HEK293 (cell line): ENCODE measurements at regions not wholly inside any gene's neighbourhood (a gene's known extent, or its start where the extent isn't known, plus 50 kb on each side); places are given as distances from the start of the nearest gene placed in this dataset.
"Not testable (repeated sequence)": the region's sequence is repeated elsewhere in the genome, so short reads cannot be mapped to it uniquely, and the experiment has no call there.

Source experiments
- CTCF ChIA-PET: fragments of 350-600 bp; formaldehyde crosslinking; extraction: SDS; loops from one replicate; lab custom pipeline; 2021; ENCODE audit warnings: antibody characterized with exemption; lab: Yijun Ruan, JAX
- POLR2A ChIA-PET: fragments of 300-600 bp; formaldehyde crosslinking; extraction: SDS; loops from one replicate; lab custom pipeline; 2020; ENCODE audit warnings: antibody characterized with exemption, inconsistent platforms; lab: Yijun Ruan, JAX
- H3K27ac ChIP-seq: fragments of 200-500 bp; sonication (Bioruptor generic); 2 replicates; pipeline ENCODE4 v1.5.1; 2014; ENCODE audit warnings: low read depth, low read length, control low read depth, inconsistent platforms; ENCODE audit errors: extremely low read depth
- H3K36me3 ChIP-seq, 2 experiments: fragments of 200-500 bp in 1 of 2; sonication (Bioruptor generic) in 1 of 2; 1 replicate in 1 of 2; 2 replicates in 1 of 2; pipeline ENCODE4 v1.5.1; 2014 to 2017; ENCODE audit warnings: inconsistent platforms in 2 of 2, low read length in 2 of 2; ENCODE audit not compliant: control insufficient read depth in 2 of 2, insufficient read depth in 1 of 2
- H3K4me1 ChIP-seq: fragments of 200-500 bp; sonication (Bioruptor generic); 2 replicates; pipeline ENCODE4 v1.5.1; 2014; ENCODE audit warnings: mild to moderate bottlenecking, low read length, inconsistent platforms; ENCODE audit not compliant: control insufficient read depth, insufficient read depth
- H3K4me3 ChIP-seq: 2 replicates; pipeline ENCODE4 v1.5.1; 2011; ENCODE audit warnings: low read depth, mild to moderate bottlenecking, control low read depth, low read length, moderate library complexity
- H3K9me3 ChIP-seq: fragments of 200-500 bp; sonication (Bioruptor generic); 2 replicates; pipeline ENCODE4 v1.5.1; 2014; ENCODE audit warnings: low read depth, low read length, inconsistent platforms; ENCODE audit not compliant: control insufficient read depth, insufficient read depth
- BCL11A ChIP-seq: fragments of 450-650 bp; formaldehyde crosslinking; IDR thresholded peaks from 2 replicates; pipeline ENCODE4 v1.5.1; 2016; ENCODE audit warnings: low read depth, missing biosample characterization, missing genetic modification characterization
- EGR2 ChIP-seq: fragments of 450-650 bp; formaldehyde crosslinking; IDR thresholded peaks from 2 replicates; pipeline ENCODE4 v1.5.1; 2016; ENCODE audit warnings: low read depth, missing biosample characterization, missing genetic modification characterization
- SETDB1 ChIP-seq: IDR thresholded peaks from one replicate; pipeline ENCODE4 v1.6.1; 2017; ENCODE audit warnings: mild to moderate bottlenecking, low read length, moderate library complexity, mixed read lengths; ENCODE audit not compliant: insufficient read length
- WT1 ChIP-seq: fragments of 450-650 bp; formaldehyde crosslinking; IDR thresholded peaks from 2 replicates; pipeline ENCODE4 v1.5.1; 2016; ENCODE audit warnings: missing biosample characterization, missing genetic modification characterization
- ZBTB8A ChIP-seq: fragments of 450-650 bp; formaldehyde crosslinking; IDR thresholded peaks from 2 replicates; pipeline ENCODE4 v1.5.1; 2016; ENCODE audit warnings: missing biosample characterization, missing genetic modification characterization
- ZNF10 ChIP-seq: fragments of 450-650 bp; formaldehyde crosslinking; IDR thresholded peaks from 2 replicates; pipeline ENCODE4 v1.5.1; 2017; ENCODE audit warnings: missing biosample characterization, missing genetic modification characterization
- ZNF169 ChIP-seq: fragments of 450-650 bp; formaldehyde crosslinking; IDR thresholded peaks from 2 replicates; pipeline ENCODE4 v1.5.1; 2016; ENCODE audit warnings: missing biosample characterization, missing genetic modification characterization
- ZNF175 ChIP-seq: fragments of 450-650 bp; formaldehyde crosslinking; IDR thresholded peaks from 2 replicates; pipeline ENCODE4 v1.5.1; 2016; ENCODE audit warnings: missing biosample characterization, missing genetic modification characterization
- ZNF214 ChIP-seq: fragments of 450-650 bp; formaldehyde crosslinking; IDR thresholded peaks from 2 replicates; pipeline ENCODE4 v1.5.1; 2017; ENCODE audit warnings: missing biosample characterization, mild to moderate bottlenecking, missing genetic modification characterization, borderline replicate concordance
- ZNF274 ChIP-seq, 2 experiments: fragments of 200-500 bp in 1 of 2; fragments of 450-650 bp in 1 of 2; sonication (Bioruptor generic) in 1 of 2; formaldehyde crosslinking in 1 of 2; IDR thresholded peaks; 2 replicates each; pipeline versions ENCODE4 v1.5.1 to v1.6.1; 2014 to 2016; ENCODE audit warnings: borderline replicate concordance in 1 of 2, inconsistent platforms in 1 of 2, low read length in 1 of 2, missing biosample characterization in 1 of 2, missing genetic modification characterization in 1 of 2
- ZNF311 ChIP-seq: fragments of 450-650 bp; formaldehyde crosslinking; IDR thresholded peaks from 2 replicates; pipeline ENCODE4 v1.5.1; 2017; ENCODE audit warnings: missing biosample characterization, missing genetic modification characterization, borderline replicate concordance
- TF ChIP-seq, protein P1 (sequence below): fragments of 450-650 bp; formaldehyde crosslinking; optimal IDR thresholded peaks from 2 replicates; pipeline ENCODE3; 2016; ENCODE audit warnings: missing biosample characterization, mild to moderate bottlenecking, missing genetic modification characterization
- TF ChIP-seq, protein P2 (sequence below): fragments of 450-650 bp; formaldehyde crosslinking; IDR thresholded peaks from 2 replicates; pipeline ENCODE4 v1.5.1; 2016; ENCODE audit warnings: missing biosample characterization, missing genetic modification characterization
- TF ChIP-seq, protein P3 (sequence below): IDR thresholded peaks from 2 replicates; pipeline ENCODE4 v1.6.1; 2011; ENCODE audit warnings: mild to moderate bottlenecking, low read depth, low read length, borderline replicate concordance
- TF ChIP-seq, protein P4 (sequence below): fragments of 450-650 bp; formaldehyde crosslinking; IDR thresholded peaks from 2 replicates; pipeline ENCODE4 v1.5.1; 2016; ENCODE audit warnings: missing biosample characterization, missing genetic modification characterization

DNA sequence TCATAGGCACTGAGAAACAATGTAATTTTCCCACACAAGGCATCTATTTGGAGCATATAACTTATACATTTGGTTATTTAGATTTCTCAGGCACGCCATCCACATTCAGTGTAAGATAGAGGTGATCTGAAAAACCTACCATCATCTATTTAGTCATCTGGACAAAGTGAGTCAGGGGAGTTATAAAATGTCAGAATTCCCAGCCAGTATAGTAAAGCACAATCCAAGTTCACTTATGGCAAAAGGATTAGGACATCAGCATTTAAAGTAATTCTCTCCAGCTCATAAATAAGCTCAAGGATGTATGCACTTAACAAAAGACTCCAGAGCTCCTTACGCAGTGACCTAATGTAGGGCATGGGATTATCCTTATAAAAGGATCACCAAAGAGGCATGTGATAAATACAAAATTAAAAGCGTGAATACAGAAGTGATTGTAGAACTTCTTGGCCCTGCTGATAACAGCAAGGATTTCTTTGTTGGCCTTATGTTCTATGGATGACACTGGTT lies 65.3 kb upstream of the DCLK2 start:
- H3K36me3 ChIP-seq = no peaks in the 10 kb centered on the region
- H3K4me3 ChIP-seq = no peak overlapping the region
- no peaks in the 10 kb centered on the region for H3K4me1 ChIP-seq
- POLR2A ChIA-PET = no interaction called here
- TF ChIP-seq BCL11A (no peak), ZNF175 (no peak), WT1 (tag by site-specific recombination) (no peak), ZNF10 (tag by site-specific recombination) (no peak), ZNF169 (tag by site-specific recombination) (no peak), ZNF274 (IDR thresholded peaks at IDR 0.05; ENCODE audit: low read length) (no peak), ZNF274 (tag by site-specific recombination; IDR thresholded peaks at IDR 0.05; ENCODE audit: borderline replicate concordance) (no peak), ZNF311 (tag by site-specific recombination) (no peak), ZBTB8A (no peak), EGR2 (tag by site-specific recombination) (no peak), SETDB1 (no peak), ZNF214 (tag by site-specific recombination) (no peak)
- TF ChIP-seq, protein P1, sequence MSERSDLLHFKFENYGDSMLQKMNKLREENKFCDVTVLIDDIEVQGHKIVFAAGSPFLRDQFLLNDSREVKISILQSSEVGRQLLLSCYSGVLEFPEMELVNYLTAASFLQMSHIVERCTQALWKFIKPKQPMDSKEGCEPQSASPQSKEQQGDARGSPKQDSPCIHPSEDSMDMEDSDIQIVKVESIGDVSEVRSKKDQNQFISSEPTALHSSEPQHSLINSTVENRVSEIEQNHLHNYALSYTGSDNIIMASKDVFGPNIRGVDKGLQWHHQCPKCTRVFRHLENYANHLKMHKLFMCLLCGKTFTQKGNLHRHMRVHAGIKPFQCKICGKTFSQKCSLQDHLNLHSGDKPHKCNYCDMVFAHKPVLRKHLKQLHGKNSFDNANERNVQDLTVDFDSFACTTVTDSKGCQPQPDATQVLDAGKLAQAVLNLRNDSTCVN (tag by site-specific recombination) = no peak
- TF ChIP-seq, protein P2, sequence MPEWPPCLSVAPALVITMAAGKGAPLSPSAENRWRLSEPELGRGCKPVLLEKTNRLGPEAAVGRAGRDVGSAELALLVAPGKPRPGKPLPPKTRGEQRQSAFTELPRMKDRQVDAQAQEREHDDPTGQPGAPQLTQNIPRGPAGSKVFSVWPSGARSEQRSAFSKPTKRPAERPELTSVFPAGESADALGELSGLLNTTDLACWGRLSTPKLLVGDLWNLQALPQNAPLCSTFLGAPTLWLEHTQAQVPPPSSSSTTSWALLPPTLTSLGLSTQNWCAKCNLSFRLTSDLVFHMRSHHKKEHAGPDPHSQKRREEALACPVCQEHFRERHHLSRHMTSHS (tag by site-specific recombination) = no peak
- TF ChIP-seq, protein P3, sequence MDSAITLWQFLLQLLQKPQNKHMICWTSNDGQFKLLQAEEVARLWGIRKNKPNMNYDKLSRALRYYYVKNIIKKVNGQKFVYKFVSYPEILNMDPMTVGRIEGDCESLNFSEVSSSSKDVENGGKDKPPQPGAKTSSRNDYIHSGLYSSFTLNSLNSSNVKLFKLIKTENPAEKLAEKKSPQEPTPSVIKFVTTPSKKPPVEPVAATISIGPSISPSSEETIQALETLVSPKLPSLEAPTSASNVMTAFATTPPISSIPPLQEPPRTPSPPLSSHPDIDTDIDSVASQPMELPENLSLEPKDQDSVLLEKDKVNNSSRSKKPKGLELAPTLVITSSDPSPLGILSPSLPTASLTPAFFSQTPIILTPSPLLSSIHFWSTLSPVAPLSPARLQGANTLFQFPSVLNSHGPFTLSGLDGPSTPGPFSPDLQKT = no peak
- TF ChIP-seq, protein P4, sequence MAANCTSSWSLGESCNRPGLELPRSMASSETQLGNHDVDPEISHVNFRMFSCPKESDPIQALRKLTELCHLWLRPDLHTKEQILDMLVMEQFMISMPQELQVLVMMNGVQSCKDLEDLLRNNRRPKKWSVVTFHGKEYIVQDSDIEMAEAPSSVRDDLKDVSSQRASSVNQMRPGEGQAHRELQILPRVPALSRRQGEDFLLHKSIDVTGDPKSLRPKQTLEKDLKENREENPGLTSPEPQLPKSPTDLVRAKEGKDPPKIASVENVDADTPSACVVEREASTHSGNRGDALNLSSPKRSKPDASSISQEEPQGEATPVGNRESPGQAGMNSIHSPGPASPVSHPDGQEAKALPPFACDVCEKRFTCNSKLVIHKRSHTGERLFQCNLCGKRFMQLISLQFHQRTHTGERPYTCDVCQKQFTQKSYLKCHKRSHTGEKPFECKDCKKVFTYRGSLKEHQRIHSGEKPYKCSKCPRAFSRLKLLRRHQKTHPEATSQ = no peak
- TF ChIP-seq, all 188 proteins: peak for 0
- Histone ChIP-seq H3K9me3 (no peaks in the 10 kb centered on the region), H3K27ac (no peak overlapping the region)
- CTCF ChIA-PET = interaction anchor here (1.1 to 5.7 kb wide), 2 partner anchors 196 to 230 kb away, joined by 4 to 44 read pairs; no protein-coding TSS in a partner anchor

DNA sequence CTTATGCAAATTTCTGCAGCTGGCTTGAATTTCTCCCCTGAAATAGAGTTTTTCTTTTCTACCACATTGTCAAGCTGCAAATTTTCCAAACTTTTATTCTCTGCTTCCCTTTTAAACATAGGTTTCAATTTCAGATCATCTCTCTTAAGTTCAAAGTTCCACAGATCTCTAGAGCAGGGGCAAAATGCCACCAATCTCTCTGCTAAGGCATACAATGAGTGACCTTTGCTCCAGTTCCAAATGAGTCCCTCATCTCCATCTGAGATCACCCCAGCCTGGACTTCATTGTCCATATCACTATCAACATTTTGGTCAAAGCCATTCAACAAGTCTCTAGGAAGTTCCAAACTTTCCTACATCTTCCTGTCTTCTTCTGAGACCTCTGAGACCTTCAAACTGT lies 62.3 kb upstream of the DCLK2 start:
- H3K9me3 ChIP-seq, CTCF ChIA-PET, POLR2A ChIA-PET: not testable (repeated sequence)

DNA sequence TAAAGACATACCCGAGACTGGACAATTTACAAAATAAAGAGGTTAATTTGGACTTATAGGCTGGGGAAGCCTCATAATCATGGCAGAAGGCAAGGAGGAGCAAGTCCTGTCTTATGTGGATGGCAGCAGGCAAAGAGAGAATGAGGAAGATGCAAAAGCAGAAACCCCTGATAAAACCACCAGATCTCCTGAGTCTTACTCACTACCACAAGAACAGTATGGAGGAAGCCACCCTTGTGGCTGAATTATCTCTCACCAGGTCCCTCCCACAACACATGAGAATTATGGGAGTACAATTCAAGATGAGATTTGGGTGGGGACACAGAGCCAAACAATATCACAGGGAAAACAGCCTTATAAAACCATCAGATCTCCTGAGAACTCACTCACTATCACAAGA lies 61.6 kb upstream of the DCLK2 start:
- H3K4me3 ChIP-seq, H3K27ac ChIP-seq, H3K36me3 ChIP-seq, POLR2A ChIA-PET, H3K4me1 ChIP-seq, H3K9me3 ChIP-seq: not testable (repeated sequence)
- CTCF ChIA-PET = interaction anchor here (0.5 kb wide), 1 partner anchor 35 kb away, joined by 3 read pairs; no protein-coding TSS in a partner anchor

More for the DNA sequence above, 62.3 kb upstream of the DCLK2 start:
- not testable (repeated sequence) for H3K4me1 ChIP-seq, H3K4me3 ChIP-seq, H3K36me3 ChIP-seq, H3K27ac ChIP-seq
